ENCODE measurements at regions not wholly inside any gene's neighbourhood (a gene's known extent, or its start where the extent isn't known, plus 50 kb on each side); places are given as distances from the start of the nearest gene placed in this dataset.

DNA sequence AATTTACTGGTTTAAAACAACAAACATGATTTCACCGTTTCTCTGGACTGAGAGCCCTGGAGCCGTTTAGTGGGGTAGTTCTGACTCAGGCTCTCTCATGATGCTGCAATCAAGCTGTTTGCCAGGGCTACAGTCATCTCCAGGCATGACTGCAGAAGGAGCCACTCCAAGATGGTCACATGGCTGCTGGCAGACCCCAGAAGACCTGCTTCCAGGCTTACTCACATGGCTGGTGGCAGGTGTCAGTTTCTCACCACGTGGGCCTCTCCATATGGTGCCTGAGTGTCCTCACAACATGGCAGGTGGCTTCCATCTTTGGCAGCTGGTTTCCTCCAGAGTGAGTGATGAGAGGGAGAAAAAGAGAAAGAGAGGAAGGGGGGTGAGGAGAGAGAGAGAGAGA is 378.3 kb upstream of the RGMA start (continued):
- TF ChIP-seq, protein P1, sequence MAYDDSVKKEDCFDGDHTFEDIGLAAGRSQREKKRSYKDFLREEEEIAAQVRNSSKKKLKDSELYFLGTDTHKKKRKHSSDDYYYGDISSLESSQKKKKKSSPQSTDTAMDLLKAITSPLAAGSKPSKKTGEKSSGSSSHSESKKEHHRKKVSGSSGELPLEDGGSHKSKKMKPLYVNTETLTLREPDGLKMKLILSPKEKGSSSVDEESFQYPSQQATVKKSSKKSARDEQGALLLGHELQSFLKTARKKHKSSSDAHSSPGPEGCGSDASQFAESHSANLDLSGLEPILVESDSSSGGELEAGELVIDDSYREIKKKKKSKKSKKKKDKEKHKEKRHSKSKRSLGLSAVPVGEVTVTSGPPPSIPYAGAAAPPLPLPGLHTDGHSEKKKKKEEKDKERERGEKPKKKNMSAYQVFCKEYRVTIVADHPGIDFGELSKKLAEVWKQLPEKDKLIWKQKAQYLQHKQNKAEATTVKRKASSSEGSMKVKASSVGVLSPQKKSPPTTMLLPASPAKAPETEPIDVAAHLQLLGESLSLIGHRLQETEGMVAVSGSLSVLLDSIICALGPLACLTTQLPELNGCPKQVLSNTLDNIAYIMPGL (CRISPR knock-in tag; IDR thresholded peaks at IDR 0.05), result no peak

DNA sequence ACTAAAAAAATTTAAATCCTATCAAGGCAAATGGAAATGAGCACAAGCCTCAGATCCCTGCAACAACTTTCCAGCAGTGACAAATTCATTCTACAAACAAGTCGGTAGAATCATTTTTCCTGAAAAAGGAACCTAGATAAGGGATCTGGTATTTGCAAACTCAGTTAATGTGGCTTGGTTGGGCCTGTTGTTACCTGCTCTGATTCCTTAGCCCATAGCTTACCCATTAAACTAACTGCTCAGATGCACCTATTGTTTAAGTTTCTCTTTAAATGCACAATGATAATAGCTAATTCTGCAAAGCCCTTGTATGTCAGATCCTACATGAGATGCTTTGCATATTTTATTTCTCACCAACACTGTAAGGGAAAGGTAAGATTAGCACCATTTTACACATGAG is 377.4 kb upstream of the RGMA start:
- Mint-ChIP-seq H3K27ac (no peak overlapping the region), H3K36me3 (peaks cover 4% of the 10 kb centered on the region), H3K4me3 (no peak overlapping the region), H3K27me3 (ENCODE audit: low read depth) (no peaks in the 10 kb centered on the region; the same call in 1 of the 2 replicates), H3K9me3 (peaks cover 8% of the 10 kb centered on the region), H3K4me1 (peaks cover 49% of the 10 kb centered on the region)
- ATAC-seq (no peak), DNase-seq (ENCODE audit: low spot score) (no peak)
- TF ChIP-seq ETV6 (CRISPR knock-in tag; IDR thresholded peaks at IDR 0.05), result no peak
- CTCF ChIA-PET, result interaction anchor here (1.4 kb wide), 1 partner anchor 11 kb away, joined by 4 read pairs; no protein-coding TSS in a partner anchor
- POLR2A ChIA-PET, result no interaction called here

DNA sequence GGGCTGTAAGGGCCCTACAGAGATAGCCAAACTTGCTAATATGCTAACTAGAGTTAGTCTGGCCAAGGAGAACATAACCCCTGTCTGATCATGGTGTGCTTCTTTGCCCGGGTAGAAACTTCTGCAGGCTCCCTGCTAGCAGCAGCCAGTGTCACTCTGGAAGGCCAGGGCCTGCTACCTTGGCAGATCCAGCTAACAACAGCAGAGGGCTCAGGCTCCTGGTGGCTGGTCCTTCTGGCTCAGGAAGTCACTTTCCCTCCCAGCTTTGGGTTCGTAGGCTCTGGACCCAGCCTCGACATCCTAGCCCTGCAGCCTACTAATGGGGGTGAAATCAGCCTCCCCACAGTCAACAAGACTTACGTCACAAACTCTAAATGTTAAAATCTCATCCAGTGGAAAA is 373.7 kb upstream of the RGMA start:
- Mint-ChIP-seq H3K4me3 (no peak overlapping the region), H3K27me3 (ENCODE audit: low read depth) (no peaks in the 10 kb centered on the region; the same call in none of the 2 replicates), H3K9me3 (peaks cover 12% of the 10 kb centered on the region), H3K27ac (no peak overlapping the region), H3K4me1 (peaks cover 27% of the 10 kb centered on the region), H3K36me3 (peaks cover 4% of the 10 kb centered on the region)
- TF ChIP-seq, protein P2, sequence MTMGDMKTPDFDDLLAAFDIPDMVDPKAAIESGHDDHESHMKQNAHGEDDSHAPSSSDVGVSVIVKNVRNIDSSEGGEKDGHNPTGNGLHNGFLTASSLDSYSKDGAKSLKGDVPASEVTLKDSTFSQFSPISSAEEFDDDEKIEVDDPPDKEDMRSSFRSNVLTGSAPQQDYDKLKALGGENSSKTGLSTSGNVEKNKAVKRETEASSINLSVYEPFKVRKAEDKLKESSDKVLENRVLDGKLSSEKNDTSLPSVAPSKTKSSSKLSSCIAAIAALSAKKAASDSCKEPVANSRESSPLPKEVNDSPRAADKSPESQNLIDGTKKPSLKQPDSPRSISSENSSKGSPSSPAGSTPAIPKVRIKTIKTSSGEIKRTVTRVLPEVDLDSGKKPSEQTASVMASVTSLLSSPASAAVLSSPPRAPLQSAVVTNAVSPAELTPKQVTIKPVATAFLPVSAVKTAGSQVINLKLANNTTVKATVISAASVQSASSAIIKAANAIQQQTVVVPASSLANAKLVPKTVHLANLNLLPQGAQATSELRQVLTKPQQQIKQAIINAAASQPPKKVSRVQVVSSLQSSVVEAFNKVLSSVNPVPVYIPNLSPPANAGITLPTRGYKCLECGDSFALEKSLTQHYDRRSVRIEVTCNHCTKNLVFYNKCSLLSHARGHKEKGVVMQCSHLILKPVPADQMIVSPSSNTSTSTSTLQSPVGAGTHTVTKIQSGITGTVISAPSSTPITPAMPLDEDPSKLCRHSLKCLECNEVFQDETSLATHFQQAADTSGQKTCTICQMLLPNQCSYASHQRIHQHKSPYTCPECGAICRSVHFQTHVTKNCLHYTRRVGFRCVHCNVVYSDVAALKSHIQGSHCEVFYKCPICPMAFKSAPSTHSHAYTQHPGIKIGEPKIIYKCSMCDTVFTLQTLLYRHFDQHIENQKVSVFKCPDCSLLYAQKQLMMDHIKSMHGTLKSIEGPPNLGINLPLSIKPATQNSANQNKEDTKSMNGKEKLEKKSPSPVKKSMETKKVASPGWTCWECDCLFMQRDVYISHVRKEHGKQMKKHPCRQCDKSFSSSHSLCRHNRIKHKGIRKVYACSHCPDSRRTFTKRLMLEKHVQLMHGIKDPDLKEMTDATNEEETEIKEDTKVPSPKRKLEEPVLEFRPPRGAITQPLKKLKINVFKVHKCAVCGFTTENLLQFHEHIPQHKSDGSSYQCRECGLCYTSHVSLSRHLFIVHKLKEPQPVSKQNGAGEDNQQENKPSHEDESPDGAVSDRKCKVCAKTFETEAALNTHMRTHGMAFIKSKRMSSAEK (CRISPR knock-in tag; IDR thresholded peaks at IDR 0.05; ENCODE audit: borderline replicate concordance), result no peak
- no peak for TF ChIP-seq CREB1 (CRISPR knock-in tag; IDR thresholded peaks at IDR 0.05)
- no peak for TF ChIP-seq EMX1 (CRISPR knock-in tag; IDR thresholded peaks at IDR 0.05)
- TF ChIP-seq, protein P3, sequence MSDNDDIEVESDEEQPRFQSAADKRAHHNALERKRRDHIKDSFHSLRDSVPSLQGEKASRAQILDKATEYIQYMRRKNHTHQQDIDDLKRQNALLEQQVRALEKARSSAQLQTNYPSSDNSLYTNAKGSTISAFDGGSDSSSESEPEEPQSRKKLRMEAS (CRISPR knock-in tag; IDR thresholded peaks at IDR 0.05), result no peak
- TF ChIP-seq HMGA2 (CRISPR knock-in tag; IDR thresholded peaks at IDR 0.05), result no peak
- TF ChIP-seq, protein P4, sequence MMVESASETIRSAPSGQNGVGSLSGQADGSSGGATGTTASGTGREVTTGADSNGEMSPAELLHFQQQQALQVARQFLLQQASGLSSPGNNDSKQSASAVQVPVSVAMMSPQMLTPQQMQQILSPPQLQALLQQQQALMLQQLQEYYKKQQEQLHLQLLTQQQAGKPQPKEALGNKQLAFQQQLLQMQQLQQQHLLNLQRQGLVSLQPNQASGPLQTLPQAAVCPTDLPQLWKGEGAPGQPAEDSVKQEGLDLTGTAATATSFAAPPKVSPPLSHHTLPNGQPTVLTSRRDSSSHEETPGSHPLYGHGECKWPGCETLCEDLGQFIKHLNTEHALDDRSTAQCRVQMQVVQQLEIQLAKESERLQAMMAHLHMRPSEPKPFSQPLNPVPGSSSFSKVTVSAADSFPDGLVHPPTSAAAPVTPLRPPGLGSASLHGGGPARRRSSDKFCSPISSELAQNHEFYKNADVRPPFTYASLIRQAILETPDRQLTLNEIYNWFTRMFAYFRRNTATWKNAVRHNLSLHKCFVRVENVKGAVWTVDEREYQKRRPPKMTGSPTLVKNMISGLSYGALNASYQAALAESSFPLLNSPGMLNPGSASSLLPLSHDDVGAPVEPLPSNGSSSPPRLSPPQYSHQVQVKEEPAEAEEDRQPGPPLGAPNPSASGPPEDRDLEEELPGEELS (CRISPR knock-in tag; IDR thresholded peaks at IDR 0.05), result no peak
- ATAC-seq (peak; percentile 57; the same call in 1 of the 2 replicates), DNase-seq (ENCODE audit: low spot score) (no peak)
- POLR2A ChIA-PET, result no interaction called here
- CTCF ChIA-PET, result no interaction called here

DNA sequence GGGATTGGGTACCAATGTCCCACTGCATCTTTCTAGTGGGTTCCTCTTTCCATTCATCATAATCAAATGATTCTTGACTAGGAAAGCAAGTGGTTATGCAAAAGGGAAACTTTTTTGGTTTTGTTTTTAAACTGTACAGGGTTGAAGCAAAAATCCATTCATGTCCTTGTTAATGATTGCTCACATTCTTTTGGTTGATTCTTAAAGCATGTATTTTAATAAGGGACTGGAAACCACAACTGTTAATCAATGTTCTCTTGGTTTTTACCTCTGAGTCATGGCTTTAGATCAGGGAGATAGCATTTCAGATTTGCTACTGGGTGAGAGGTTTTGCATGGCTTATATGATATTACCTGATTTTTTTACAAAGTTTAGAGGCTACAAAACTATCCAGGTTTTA is 371.7 kb upstream of the RGMA start:
- no peak for DNase-seq (ENCODE audit: low spot score)
- ChIA-PET POLR2A (interaction anchor here (0.8 kb wide), 1 partner anchor 16 kb away, joined by 3 read pairs; no protein-coding TSS in a partner anchor), CTCF (interaction anchor here (1.4 kb wide), 1 partner anchor 11 kb away, joined by 5 read pairs; no protein-coding TSS in a partner anchor)
- no peak for TF ChIP-seq ZNF317 (CRISPR knock-in tag; IDR thresholded peaks at IDR 0.05; ENCODE audit: borderline replicate concordance, low read depth)
- no peak for TF ChIP-seq EMX1 (CRISPR knock-in tag; IDR thresholded peaks at IDR 0.05)
- TF ChIP-seq, protein P5, sequence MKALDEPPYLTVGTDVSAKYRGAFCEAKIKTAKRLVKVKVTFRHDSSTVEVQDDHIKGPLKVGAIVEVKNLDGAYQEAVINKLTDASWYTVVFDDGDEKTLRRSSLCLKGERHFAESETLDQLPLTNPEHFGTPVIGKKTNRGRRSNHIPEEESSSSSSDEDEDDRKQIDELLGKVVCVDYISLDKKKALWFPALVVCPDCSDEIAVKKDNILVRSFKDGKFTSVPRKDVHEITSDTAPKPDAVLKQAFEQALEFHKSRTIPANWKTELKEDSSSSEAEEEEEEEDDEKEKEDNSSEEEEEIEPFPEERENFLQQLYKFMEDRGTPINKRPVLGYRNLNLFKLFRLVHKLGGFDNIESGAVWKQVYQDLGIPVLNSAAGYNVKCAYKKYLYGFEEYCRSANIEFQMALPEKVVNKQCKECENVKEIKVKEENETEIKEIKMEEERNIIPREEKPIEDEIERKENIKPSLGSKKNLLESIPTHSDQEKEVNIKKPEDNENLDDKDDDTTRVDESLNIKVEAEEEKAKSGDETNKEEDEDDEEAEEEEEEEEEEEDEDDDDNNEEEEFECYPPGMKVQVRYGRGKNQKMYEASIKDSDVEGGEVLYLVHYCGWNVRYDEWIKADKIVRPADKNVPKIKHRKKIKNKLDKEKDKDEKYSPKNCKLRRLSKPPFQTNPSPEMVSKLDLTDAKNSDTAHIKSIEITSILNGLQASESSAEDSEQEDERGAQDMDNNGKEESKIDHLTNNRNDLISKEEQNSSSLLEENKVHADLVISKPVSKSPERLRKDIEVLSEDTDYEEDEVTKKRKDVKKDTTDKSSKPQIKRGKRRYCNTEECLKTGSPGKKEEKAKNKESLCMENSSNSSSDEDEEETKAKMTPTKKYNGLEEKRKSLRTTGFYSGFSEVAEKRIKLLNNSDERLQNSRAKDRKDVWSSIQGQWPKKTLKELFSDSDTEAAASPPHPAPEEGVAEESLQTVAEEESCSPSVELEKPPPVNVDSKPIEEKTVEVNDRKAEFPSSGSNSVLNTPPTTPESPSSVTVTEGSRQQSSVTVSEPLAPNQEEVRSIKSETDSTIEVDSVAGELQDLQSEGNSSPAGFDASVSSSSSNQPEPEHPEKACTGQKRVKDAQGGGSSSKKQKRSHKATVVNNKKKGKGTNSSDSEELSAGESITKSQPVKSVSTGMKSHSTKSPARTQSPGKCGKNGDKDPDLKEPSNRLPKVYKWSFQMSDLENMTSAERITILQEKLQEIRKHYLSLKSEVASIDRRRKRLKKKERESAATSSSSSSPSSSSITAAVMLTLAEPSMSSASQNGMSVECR (CRISPR knock-in tag; IDR thresholded peaks at IDR 0.05; ENCODE audit: borderline replicate concordance), result no peak
- TF ChIP-seq SP1 (CRISPR knock-in tag; conservative IDR thresholded peaks at IDR 0.05), result no peak
- TF ChIP-seq, protein P6, sequence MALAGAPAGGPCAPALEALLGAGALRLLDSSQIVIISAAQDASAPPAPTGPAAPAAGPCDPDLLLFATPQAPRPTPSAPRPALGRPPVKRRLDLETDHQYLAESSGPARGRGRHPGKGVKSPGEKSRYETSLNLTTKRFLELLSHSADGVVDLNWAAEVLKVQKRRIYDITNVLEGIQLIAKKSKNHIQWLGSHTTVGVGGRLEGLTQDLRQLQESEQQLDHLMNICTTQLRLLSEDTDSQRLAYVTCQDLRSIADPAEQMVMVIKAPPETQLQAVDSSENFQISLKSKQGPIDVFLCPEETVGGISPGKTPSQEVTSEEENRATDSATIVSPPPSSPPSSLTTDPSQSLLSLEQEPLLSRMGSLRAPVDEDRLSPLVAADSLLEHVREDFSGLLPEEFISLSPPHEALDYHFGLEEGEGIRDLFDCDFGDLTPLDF (CRISPR knock-in tag; IDR thresholded peaks at IDR 0.05), result no peak
- no peak for TF ChIP-seq ZBTB21 (CRISPR knock-in tag; IDR thresholded peaks at IDR 0.05; ENCODE audit: borderline replicate concordance)
- Mint-ChIP-seq H3K4me1 (peaks cover 18% of the 10 kb centered on the region), H3K27ac (no peak overlapping the region), H3K27me3 (ENCODE audit: low read depth) (peaks cover 3% of the 10 kb centered on the region), H3K36me3 (peaks cover 4% of the 10 kb centered on the region), H3K9me3 (peaks cover 12% of the 10 kb centered on the region), H3K4me3 (no peak overlapping the region)
- ATAC-seq, result no peak
